ENCODE measurements at regions not wholly inside any gene's neighbourhood (a gene's known extent, or its start where the extent isn't known, plus 50 kb on each side); places are given as distances from the start of the nearest gene placed in this dataset.

- TF ChIP-seq ZBTB40 (IDR thresholded peaks at IDR 0.05; ENCODE audit: borderline replicate concordance) (no peak), EZH2 (IDR thresholded peaks at IDR 0.05; ENCODE audit: borderline replicate concordance, control insufficient read depth, low read depth, low read length) (no peak), BRCA1 (IDR thresholded peaks at IDR 0.05; ENCODE audit: low read depth, low read length) (no peak), MTA2 (IDR thresholded peaks at IDR 0.05; ENCODE audit: low read depth) (no peak), ZBTB4 (CRISPR knock-in tag; IDR thresholded peaks at IDR 0.05) (no peak)
These were observed 102.4 kb downstream of the OAT start (continued) for GRCh38 chr10:124316326-124316725.

Data from GM12878 (cell line).